Stimulated activated CD4-positive, alpha-beta T cell treated with anti-CD3 and anti-CD28 coated beads, Interleukin-4, amount 100 ng/mL, for 1 hour (primary cell): ENCODE measurements at regions not wholly inside any gene's neighbourhood (a gene's known extent, or its start where the extent isn't known, plus 50 kb on each side); places are given as distances from the start of the nearest gene placed in this dataset.
"Not testable (repeated sequence)": the region's sequence is repeated elsewhere in the genome, so short reads cannot be mapped to it uniquely, and the experiment has no call there.

Experiments
- DNase-seq: peaks from one replicate; pipeline ENCODE4 v3.0.0-alpha.2; 2020

- not testable (repeated sequence) for DNase-seq
Measured at GRCh38 chr4:180360113-180360512, 1883.1 kb upstream of the TENM3 start.

DNA sequence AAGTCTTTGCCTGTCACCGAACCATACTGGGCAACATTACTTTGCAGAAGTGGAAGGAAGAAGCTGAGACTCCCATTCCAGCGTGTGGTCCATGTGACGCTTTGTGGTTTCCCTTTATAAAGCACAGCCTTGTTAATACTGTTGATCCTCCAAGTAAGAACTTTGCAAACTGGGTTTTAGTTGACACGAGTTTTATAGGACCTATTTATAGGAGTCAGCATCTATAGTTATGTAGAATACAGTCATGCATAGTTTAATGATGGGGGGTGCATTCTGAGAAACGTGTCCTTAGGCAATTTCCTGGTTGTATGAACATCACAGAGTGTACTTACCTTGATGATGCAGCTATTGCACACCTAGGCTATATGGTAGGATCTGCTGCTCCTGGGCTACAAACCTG lies 1879.4 kb upstream of the TENM3 start:
- no peak for DNase-seq

DNA sequence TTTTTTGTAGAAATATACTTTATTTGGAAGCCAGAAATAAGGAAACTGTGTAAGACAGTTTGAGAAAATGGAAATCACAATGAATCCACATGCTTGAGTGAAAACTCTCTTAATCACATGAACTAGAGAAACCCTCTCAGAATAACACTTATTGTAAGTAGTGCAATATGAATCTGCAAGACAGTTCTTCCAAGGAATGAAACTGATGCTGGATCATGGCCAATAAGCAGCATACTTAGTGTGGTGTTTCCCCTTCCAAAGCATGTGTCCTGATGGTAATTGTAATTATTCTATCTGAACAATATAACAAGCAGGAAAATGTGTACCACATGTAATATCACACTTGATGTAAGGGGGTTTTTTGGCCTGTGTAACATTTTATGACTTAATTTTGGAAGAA lies 1870.5 kb upstream of the TENM3 start:
- no peak for DNase-seq

GRCh38 chr4:180377741-180378140 lies 1865.5 kb upstream of the TENM3 start:
- DNase-seq, result no peak

GRCh38 chr4:180380733-180381132 lies 1862.5 kb upstream of the TENM3 start:
- DNase-seq, result no peak

DNA sequence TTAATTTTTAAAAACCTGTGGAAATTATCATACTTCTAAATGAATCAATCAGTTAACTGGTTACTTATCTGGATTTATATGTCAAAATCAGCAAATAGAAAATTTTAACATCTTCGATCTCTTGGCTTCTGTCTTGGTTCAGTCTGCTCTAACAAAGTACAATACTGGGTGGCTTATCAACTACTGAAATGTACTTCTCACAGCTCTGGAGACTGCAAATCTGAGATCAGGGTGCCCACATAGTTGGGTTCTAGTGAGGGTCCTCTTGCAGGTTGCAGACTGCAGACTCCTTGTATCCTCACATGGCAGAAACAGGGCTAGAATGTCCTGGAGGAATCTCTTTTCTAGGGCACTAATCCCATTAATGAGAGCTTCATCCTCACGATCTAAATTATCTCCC lies 1851.6 kb upstream of the TENM3 start:
- DNase-seq, result no peak

DNA sequence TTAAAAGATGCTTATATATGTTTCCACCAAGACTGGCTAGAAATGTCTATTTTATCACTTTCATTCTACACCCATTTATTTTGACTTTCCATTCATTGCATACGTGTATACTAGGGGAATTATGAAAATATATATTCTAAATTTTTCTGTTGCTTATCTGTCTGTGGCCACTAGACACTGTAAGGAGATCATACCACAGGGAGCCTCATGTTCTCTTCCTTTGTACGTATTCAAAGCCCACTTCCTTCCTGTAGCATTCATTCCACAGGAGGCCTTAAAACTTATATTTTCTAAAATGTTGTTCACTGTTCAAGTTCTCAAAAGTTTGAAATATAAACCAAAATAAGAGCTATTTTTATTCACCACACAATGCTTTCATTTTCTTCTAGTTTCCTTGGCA lies 1848.9 kb upstream of the TENM3 start:
- DNase-seq, result no peak

DNA sequence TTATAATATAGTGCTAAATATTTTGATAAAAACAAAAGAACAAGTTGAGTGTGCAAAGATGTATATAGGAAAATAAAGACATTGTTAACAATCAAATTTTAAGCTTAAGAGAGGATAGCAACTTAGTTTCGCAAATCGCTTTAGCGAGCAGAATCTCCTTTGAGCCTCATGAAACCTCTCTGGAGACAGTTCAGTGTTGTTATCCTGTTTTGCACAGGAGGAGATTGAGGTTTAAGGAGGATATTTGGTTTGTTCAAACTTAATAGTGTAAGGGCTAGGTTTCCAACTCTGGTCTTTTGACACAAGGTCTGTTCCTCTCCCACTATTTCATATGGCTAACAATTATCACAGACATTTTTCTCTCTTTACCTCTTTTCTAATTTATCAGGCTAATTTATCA lies 1848.5 kb upstream of the TENM3 start:
- no peak for DNase-seq

DNA sequence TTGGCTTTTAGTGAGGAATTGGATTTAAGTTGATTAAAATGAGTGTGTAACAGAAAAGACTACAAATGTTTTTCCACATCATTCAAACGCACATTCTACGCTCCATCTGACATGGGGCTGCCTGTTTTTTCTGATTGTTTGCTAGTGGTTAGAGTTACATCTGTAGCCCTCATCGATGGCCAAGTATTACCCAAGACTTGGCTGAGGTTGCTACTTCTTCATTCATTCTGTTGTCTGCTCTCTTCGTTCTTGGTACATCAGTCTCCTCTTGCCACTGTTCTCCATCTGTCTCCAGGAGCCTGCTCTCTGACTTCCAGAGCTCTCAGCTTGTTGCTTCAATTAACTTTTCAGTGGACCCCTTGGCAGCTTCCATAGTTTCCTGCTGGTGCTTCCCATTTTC lies 1844.6 kb upstream of the TENM3 start:
- no peak for DNase-seq

DNA sequence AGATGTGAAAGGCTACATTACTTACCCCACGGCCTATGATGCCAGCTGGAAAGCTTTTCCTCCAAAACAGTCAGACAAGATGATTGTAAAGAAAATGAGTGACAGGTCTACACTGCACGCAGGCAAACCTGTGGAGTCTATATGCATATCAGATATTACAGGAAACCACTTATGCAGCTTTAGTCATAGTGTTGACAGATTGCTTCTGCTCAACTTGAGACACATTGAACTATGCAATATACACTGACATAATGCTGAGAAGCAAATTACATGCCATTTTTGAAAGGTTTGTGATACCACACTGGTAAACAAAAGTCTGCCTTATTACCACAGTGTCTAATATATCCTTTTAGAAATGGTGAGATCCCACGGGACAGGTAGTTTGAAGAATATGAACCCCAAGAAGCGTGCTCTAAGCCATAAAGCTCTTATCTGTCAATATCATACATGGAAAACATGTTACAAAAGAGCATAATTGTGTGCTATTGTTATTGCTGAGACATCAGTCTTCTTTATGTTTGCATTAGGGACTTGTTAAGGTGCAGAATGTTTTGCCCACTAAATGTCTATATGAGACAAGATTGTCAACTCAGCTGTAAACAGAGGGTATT lies 1835.8 kb upstream of the TENM3 start:
- DNase-seq, result no peak

DNA sequence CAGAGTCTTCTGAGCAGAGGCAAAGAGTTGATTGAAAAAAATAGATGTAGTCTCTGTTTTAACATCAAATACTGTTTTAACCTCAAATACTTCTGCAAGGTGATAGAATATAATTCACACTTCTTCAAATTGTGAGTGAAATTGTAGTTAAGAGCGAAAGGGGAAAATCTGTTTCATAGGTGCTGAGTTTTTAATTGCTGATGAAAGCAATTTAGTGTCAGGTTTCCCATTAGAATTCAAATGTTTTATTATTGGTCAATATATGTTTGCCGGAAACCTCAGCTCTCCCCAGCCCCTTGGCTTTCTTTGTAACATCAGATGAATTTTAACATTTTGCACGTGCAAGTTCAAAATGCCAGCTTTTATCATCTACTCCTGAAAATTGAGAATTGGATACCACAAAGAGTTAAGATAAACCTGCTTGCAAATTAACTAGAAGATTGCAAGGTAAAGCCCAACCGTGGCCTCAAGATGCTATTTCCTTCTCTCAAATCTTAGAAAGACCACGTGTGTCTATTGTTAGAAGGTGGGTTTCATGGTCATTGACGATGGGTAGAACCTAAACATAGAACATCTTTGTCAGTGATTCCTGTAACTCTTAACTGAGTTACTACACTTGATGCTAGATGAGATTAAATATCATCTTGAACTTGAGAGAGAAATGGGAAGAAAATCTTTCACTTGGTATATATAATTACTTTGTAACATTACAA lies 1824.2 kb upstream of the TENM3 start:
- no peak for DNase-seq

DNA sequence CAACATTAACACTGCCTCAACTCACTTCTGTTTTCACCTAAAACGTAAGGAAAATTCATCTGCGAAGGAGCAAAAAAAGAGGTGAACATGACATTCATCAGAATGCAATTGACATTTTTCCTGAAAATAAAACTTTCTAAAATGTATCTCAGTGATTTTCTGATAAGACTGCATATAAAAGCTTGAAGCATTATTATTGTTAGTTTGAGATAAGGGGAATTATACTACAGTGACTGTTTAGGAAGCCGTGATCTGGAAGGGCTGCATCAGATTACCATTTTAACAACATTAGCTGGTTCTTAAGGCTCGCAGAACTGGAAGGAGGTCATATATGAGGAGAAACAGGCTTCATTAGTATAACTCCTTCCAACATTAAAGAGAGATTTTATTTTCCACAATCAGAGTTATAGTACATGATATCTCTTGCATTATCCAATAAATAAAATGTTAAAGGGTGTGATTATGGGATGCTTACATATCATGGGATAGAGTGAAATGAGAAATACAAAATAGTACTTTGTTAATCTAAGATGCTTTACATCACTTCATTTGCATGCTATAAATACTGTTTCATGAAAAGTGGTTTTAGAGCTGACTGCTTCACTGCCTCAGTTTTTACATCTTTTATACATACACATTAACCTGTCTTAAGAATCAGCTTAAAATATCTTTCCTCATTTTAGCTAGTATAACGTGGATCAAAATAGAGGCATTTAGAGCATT lies 1820.1 kb upstream of the TENM3 start:
- DNase-seq, result no peak

- DNase-seq, result no peak
Measured at GRCh38 chr4:180423712-180424057, 1819.5 kb upstream of the TENM3 start.

DNA sequence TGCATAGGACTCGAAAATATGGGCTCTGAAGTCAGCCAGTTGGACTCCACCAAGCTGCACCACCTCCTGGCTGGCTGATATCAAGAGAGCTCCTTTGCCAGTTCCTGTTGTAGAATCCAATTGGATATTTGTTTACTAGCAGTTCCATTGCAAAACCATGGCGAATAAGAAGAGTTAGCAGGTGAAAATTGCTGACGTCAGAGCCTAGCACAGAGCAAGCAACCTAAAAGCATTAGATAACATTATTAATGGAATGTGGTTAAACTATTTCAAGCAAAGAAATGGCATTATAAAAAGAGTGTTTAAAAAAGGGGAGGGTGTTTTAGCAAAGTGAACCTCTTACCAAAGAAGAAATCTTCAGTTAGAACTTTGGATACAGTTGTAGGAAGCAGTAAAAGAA lies 1816.3 kb upstream of the TENM3 start:
- no peak for DNase-seq

DNA sequence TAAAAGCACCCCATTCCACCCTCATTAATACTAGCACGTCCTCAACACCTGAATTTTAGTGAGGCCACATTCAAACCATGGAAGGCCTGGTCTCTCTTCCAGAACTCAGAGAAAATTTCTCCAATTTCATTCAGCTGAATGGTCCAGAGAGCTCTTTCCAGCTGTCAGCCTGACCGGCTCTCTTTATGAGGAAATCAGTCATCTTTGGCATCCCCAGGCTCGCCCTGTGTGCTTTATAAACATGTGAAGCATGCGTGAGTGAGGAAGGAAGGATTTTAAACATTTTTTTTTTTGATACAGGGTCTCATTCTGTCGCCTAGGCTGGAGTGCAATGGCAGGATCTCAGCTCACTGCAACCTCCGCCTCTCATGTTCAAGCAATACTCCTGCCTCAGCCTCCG lies 1812.9 kb upstream of the TENM3 start:
- DNase-seq, result no peak

DNA sequence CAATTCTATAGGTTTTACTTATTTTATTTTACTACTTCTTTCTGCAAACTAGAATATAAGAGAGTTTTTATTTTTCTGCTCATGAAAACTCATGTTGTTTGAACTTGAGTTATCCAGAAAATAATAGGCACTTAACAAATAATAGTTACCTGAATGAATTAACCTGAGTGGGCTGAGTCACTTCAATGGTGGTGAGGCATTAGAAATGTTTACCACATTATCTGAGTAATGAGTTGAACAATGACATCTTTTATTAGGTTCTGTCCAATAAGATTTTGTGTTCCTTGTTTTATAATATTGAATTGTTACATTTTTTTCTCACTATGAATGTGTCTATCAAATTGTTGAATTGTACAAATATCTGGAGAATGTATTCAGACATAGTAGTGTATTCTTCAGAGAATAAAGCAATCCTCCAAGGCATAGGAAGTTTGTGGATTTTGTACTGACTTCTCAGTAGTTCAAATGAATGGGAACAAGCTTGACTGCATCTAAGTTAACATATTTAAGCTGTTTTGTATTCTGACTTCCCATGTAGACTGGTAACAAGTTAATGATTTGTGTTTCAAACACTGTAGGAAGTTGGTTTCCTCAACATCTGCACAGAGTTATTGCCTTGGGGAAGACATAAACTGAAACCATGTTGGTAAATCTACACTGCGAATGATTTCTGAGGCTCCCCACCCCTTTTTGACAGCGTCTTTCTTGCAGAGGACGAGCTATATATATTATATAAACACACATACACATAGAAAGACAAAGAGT lies 1808.9 kb upstream of the TENM3 start:
- DNase-seq, result no peak

DNA sequence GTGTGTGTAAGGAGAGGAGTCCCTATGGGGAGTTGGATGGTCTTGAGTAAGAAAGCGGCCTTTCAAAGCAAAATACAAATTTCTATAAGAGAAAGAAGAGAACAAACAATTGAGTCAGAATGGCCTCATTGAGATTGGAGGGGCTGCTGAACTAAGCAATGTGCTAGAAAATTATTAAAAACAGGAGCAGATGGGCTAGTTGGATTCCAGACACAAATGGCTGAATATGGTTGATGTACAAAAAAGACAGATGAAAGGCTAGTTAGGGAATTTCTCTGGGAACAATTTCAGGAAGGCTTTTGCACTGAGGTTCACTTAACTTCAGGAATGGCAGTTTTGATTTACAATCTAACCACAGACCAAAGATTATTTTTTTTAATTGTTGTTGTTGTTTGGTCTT lies 1806.8 kb upstream of the TENM3 start:
- no peak for DNase-seq

DNA sequence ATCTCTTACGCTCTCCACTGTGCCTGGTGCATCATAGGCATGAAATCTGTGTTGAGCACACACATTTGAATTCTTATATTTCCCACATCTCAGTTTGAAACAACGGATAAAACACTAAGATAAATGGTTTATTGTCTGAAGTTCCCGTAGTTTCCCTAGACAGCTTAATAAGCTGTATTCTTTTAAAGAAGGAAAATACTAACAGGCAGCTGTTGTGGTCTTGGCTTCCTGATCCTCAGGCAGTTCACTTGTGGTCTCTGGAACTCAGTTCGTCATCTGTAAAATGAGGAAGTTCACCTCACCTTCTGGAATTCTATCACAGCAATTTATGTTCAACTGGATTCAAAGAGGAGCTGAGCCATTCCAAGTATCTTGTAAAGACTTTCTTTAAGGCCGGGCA lies 1805.6 kb upstream of the TENM3 start:
- DNase-seq, result no peak

GRCh38 chr4:180448306-180448705 lies 1794.9 kb upstream of the TENM3 start:
- DNase-seq, result no peak

- no peak for DNase-seq
Measured at GRCh38 chr4:180449395-180449956, 1793.7 kb upstream of the TENM3 start.

- no peak for DNase-seq
Measured at GRCh38 chr4:180455226-180455625, 1788.0 kb upstream of the TENM3 start.

GRCh38 chr4:180456928-180457327 lies 1786.3 kb upstream of the TENM3 start:
- no peak for DNase-seq

DNA sequence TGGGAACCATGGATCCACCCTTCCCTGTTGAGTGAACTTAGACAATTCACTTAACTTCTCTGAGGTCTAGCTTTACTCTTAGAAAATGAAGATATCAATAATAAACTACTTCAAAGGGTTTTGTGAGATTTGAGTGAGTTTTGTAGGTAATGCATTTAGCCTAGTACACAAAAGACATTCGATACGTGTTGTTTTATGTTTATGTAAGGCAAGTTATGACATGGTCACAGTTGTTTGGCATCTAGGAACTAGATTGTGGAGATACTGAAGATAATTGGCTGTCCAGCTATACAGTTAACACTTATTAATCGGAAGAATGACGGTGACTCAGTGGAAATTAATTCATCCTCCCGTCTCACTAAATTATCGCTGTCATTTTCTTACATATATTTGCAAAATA lies 1781.1 kb upstream of the TENM3 start:
- no peak for DNase-seq
